HG03045 (cell line): ENCODE measurements at regions not wholly inside any gene's neighbourhood (a gene's known extent, or its start where the extent isn't known, plus 50 kb on each side); places are given as distances from the start of the nearest gene placed in this dataset.

Experiments
- ATAC-seq: cut with Tn5 transposase; IDR thresholded peaks from one replicate; pipeline ENCODE4 v1.9.1; 2021; ENCODE audit warnings: mild to moderate bottlenecking, moderate library complexity; ENCODE audit not compliant: unreplicated experiment

DNA sequence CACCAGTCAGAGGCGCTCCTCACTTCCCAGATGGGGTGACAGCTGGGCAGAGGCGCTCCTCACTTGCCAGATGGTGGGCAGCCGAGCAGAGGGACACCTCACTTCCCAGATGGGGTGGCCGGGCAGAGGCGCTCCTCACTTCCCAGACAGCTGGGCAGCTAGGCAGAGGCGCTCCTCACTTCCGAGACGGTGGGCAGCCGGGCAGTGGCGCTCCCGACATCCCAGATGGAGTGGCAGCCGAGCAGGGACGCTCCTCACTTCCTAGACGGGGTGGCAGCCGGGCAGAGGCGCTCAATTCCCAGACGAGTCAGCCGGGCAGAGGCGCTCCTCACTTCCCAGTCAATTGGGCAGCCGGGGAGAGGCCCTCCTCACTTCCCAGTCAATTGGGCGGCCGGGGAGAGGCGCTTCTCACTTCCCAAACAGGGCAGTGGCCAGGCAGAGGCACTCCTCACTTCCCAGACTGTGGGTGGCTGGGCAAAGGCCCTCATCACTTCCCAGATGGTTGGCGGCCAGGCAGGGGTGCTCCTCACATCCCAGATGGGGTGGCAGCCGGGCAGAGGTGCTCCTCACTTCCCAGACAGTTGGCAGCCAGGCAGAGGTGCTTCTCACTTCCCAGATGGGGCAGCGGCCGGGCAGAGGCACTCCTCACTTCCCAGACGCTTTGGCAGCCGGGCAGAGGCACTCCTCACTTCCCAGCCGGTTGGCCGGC lies 143.8 kb upstream of the ARID2 start:
- ATAC-seq: no peak

DNA sequence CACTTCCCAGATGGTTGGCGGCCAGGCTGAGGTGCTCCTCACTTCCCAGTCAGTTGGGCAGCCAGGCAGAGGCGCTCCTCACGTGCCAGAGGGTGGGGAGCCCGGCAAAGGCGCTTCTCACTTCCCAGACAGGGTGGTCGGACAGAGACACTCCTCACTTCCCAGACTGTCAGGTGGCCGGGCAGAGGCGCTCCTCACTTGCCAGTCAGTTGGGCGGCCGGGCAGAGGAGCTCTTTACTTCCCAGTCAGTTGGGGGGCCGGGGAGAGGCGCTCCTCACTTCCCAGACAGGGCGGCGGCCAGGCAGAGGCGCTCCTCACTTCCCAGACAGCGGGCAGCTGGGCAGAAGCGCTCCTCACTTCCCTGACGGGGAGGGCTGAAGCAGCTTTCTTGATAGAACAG lies 143.0 kb upstream of the ARID2 start:
- ATAC-seq: no peak

DNA sequence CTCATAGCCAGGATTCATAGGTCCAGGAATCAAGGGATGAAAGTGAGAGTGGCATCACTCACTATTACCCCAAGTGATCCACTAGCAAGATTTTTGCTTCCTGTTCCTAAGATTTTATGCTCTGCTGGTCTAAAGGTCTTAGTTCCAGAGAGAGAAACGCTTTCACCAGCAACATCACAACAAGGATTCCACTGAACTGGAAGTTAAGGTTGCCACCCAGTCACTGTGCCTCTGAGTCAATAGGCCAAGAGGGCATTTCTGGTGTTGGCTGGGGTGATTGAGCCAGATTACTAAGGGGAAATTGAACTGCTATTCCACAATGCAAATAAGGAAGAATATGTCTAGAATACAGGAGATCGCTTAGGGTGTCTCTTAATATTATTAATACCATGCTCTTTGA lies 142.5 kb upstream of the ARID2 start:
- ATAC-seq: no peak

DNA sequence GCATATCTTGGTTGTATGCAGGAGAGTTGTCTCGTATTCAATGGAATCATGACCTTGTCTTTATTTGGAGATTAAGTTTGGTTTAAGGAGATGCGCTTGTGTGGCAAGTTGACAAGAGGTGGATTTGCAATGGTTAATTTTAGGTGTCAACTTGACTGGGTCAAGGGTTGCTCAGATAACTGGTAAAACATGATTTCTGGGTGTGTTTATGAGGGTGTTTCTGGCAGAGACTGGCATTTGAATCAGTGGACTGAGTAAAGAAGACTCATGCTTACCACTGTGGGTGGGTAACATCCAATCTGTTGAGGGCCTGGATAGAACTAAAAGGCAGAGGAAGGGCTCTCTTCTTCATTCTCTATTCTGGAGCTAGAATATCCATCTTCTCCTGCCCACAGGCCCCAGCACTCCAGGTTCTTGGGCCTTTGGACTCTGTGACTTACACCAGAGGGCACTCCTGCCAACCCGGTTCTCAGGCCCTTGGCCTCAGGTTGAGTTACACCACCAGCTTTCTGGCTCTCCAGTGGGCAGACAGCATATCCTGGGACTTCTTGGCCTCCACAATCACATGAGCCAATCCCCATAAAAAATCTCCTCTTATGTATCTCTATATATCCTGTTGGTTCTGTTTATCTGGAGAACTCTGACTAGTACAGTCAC lies 141.5 kb upstream of the ARID2 start:
- no peak for ATAC-seq

DNA sequence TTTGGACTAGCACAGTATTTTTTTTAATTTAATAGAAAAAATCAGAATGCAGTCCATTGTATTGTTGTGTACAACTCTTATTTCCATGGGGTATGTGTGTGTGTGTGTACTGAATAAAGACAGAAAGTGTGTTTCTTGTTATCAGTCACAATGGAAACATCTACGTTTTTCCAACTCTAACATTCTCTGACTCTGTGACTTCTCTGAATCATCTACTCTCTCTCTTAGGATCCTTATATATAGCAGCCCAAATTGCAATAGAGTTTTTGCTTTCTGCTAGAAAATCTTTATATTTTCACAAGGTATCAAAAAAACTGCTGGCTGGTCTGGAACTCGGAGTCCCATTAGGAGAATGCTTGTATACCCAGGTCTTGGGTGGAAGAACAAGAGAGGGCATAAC lies 138.9 kb upstream of the ARID2 start:
- no peak for ATAC-seq

DNA sequence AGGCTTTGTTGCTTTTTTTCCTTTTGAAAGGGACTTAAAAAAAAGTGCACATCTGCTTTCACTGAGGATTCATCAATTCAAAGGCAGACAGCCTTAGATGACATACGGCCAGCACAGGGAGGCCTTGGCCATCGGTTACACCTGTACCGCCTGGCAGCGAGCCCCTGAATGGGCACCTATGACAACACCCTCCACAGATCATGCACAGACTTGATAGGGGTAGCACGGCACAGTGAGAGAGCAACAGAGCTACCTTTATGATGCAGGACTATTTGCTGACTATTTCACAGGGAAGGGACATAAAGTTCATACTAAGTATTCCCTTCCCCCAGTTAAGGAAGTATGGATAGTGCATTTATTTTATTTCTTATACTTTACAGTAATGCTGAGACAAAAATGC lies 137.9 kb upstream of the ARID2 start:
- ATAC-seq: no peak

DNA sequence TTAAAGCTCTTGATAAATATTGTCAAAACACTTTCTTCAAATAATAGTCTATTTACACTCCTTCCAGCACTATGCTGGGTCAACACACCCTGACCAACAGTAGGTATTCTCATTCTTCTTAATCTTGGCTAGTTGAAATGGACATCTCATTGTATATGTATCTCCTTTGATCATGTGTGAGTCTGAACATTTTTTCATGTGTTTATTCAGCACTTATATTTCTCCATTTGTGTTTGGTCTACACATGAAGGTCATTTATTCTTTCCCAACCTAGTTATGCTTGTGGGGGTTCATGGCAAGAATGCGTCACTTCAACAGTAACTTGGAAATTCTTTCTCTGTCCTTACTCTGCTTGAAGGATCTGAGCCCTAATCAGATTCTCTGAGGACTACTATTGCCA lies 133.1 kb upstream of the ARID2 start:
- ATAC-seq: no peak

DNA sequence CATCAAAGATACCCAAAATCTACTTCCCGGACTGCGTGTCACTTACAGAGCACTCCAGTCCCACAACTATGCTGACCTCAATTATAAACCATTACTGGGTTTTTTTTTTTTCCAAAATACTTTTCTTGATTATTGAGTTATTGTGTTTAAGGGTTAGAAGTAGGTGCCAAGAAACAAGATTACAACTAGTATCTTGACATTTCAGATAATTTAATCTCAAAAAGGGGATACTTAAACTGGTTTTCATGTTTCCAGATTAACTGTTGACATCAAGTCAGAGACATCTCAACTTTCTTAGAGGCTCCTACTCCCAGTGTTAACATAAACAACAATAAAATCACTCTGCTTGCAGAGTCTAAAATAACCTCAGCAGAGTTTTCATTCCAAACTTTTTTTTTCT lies 131.2 kb upstream of the ARID2 start:
- ATAC-seq: no peak

DNA sequence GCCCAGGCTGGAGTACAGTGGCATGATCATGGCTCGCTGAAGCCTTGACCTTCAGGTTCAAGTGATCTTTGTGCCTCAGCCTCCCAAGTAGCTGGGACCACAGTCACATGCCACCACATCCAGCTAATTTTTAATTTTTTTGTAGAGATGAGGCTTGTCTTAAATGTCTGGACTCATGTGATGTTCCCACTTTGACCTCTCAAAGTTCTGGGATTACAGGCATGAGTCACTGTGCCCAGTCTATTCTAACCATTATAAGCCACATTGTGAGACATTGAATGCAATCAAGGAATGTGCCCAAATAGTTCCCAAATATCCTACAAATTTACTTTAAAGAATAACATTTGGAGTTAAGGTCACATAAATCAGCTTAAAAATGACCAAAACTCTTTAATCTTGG lies 130.7 kb upstream of the ARID2 start:
- ATAC-seq: no peak

DNA sequence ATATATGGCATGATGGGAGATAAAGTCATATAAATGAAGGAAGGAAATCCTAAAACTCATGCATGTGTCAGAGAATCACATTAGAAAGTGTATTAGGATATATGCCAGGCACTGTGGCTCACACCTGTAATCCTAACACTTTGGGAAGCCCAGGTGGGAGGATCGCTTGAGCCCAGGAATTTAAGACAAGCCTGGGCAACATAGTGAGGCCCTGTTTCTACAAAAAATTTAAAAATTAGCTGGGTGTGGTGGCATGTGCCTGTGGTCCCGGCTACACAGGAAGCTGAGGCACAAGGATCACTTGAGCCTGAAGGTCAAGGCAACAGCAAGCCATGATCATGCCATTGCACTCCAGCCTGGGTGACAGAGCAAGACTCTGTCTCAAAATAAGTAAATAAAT lies 130.3 kb upstream of the ARID2 start:
- no peak for ATAC-seq

DNA sequence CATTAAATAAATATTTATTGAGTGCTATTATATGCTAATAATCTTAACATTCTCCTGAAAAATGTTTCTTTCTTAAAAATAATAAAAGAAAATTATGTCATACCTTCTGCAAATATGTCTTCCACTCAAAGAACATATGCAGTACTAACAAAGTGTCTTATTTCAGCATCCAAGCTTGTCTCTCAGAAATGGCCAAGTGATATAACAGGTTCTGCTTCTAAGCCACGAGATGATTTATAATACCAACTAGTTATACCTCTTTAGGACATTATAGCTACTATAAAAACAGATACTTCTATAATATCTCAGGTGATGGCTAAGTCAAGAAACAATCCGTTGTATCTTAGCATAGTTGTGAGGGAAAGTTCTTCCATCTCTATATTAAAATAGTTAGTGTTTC lies 128.1 kb upstream of the ARID2 start:
- no peak for ATAC-seq

DNA sequence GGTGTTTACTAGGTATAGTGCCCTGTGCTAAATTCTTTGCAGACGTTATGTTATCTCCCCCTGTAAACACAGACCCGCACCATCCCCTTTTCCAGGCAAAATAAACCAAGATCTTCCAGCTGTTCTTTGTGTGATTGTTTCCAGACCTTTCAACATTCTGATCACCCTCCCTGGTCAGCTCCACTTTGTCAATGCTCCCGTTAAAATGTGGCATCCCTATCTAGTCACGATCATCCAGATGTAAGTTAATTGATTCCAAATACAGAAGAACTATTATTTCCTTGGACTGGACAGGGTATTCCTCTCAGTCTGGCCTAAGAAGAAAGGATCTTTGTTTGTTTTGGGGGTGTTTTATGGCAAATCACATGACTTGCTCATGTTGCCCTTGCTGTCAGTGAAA lies 127.6 kb upstream of the ARID2 start:
- no peak for ATAC-seq

DNA sequence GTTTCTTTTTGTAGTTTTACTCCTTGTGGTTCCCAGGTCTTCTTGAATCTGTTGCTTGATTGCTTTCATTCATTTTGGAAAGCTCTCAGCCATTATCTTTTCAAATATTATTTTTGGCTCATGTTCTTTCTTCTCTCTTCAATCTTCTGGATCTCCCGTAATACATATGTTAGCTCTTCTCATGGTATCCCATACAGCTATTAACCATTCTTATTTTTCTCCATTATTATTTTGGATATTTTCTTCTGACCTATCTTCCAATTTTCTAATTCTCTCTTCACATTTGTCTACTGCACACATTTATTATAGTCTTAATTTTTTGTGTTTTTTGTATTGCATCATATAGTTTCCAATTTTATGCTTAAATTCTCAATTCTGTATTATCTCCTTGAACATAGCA lies 123.9 kb upstream of the ARID2 start:
- no peak for ATAC-seq

DNA sequence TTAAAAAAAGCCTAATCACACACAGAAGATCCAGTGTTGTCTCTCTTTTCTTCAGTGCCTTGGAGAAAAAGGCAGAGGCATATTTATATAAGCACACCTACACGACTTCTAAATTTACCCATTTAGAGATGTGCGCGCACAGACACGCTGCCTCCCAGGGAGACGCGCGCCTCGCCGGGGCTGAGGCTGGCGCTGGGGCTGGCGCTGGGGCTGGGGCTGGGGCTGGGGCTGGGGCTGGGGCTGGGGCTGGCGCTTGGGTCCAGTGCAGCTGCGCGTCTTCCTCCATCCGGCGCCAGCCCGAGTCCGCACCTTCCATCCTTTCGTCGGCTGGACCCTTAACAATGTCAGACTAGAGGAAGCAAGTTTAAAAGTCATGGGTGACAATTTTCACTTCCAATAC lies 118.4 kb upstream of the ARID2 start:
- no peak for ATAC-seq

DNA sequence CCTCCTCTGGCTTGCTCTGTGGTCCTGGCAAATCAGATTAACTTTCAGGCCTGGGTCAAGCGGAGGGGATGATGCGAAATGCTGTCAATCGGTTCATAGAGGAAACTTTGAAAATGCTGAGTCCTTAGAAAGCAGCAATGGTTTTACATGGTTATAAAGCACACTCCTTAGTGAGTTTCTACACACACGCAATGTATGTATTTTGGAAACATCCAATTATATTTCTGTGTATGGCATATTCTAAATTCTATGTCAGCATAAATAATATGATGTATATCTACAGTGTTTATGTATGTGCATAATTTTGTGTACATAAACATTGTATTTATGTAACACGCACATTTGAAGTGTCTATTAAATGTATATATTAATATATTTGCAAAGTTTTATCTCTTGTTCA lies 118.0 kb upstream of the ARID2 start:
- ATAC-seq: no peak

DNA sequence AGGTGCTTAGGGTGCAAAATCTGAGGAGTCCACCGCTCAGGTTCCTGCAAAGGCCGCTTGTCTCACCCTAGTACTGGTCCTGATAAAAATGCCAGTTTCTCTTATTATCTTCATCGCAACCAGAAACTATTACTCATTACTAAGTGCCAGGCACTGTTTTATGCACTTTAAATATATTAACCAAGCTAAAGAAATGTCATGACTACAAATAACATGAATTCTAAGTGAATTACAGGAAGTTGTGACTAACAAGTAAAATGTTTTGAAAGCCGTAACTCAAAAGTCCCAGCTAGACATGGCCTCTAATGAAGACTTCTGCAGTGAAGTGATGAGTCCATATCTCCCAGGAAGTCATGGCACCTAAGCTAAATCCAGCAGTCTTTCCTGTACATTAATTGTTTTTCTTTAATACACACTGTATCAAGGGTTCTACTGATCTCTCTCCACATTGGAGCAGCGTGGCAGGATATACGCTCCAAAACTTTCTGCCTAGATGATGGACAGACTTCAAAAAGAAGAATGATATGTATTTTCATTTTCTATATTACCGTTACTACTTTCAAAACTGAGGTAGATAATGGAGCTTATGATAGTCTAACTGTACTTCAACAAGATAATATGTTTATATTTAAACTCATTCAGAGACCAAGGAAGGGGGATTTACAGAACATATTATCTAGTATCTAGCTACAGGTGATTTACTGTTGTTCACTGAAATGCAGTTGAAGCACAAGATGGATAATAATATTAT lies 117.3 kb upstream of the ARID2 start:
- ATAC-seq: no peak

DNA sequence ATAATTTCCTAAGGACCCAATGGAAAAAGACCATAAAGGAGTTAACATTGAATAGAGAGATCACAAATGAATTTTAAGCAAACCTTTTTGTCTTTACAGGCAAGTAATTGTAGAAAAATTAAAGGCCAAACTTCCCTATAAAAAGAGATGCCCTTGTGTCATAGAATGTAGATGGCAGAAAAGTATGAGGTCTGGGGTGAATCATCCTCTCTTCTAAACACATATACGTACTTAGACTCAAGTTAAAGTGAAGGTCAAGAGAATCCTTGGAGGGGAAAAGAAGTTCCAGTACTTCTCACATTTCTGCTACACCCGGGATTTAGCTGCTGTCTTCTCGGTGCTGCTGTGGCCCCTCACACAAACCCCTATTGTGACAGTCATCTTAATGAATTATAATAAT lies 116.2 kb upstream of the ARID2 start:
- no peak for ATAC-seq

DNA sequence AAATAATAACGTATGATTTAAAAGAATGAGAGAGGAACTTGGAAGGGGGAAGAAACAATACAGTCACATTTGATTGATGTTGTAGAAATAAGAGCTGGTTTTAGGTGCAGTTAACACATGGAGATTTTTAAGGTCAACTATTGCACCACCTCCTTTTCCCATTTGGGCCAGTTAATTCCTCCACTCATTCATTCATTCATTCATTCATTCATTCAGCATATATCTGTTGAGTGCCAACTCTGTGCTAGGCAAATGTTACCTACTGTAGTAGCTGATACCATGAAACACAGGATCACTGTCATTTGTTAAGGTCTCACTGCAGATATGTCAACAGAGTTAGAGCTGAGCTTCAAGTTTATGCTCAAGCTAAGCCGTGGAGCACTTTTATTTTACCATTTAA lies 115.7 kb upstream of the ARID2 start:
- ATAC-seq: no peak

DNA sequence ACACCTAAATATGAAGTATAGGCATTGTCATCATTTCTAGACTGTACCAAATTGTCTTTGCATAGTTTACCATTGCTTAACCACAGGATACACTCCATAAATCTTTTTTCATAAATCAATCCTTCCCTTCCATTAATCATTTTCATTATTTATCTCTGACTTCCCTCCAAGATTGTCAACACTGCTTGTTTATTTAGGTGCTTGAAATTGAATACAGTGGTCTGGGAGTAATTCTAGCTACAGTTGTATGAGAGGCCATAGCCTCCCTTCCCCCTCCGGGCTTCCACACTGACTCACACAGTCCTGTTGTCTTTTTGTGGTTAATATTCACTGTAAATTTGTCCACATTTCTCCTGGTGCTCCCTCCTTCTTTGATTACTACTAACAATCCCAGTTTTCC lies 114.2 kb upstream of the ARID2 start:
- ATAC-seq: no peak

DNA sequence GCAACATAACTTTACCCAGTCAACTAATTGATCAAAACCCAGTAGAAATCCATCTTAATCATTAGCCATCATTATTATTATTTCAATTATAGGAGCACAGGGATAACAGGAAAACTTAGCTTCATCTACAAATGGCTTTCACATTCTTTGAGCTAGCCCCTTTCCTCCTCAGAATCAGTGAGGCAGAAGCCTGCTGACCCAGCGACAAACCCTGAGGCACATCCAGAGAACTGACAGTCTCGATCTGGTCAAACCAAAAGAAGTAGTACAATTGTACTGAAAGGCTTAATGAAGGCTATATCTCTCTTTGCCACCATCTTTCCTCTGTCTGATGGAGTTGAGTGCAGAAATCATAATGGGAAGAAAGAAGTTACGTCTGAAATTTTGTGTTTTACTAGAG lies 109.8 kb upstream of the ARID2 start:
- no peak for ATAC-seq

DNA sequence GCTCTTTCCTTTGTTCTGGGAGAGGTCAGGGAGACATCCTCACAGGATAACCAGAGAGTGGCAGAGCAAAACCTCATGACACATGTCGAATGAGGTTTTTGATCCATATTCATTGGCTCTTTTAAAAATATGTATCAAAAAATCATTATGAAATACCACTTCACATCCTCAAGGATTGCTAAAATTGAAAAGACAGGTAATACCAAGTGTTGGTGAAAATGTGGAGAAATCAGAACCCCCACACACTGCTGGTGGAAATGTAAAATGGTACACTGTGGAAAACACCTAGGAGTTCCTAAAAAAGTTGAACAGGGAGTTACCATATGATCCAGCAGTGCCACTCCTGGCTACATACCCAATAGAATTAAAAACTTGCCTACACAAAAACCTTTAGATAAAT lies 107.8 kb upstream of the ARID2 start:
- no peak for ATAC-seq

DNA sequence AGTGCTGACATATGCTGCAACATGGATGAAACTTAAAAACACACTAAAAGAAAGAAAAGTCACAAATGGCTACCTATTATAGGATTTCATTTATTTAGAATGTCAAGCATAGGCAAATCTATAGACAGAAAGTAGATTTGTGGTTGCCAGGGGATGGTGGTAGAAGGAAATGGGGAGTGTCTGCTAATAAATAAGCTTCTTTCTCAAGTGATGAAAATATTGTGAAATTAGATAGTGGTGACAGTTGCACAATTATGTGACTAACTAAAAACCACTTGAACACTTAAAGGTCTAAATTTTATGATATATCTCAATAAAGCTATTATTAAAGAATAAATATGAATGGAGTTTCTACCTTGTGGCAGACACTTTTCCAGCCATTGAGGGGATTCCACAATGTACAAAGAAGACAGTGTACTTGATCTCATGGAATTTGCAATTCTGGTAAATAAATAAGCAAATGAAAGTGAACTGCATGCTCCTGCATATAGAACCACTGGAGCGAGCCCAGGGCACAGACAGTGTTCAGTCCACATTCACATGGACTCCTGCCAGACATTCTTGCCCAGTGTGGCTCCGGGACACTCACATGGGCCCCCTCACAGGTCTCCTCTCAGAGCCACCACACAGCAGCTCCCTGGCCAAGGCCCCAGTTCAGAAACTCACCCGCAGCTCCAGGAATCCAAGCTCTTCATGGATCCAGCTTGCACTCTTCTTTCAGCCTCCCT lies 107.1 kb upstream of the ARID2 start:
- no peak for ATAC-seq
